ENCODE measurements at regions not wholly inside any gene's neighbourhood (a gene's known extent, or its start where the extent isn't known, plus 50 kb on each side); places are given as distances from the start of the nearest gene placed in this dataset.

DNA sequence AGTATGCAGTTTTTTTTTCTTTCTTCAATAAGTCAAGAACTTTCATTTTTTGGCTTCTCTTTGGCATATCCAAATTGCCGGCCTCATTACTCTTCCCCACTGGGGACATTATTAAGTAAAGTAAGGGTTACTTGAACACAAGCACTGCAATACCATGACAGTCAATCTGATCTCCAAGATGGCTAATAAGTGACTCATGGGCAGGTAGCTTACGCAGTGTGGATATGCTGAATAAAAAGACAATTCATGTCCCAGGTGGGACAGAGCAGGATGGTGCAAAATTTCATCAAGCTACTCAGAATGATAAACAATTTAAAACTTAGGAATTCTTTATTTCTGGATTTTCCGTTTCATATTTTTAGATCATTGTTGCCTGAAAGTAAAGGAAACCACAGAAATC, 671.8 kb downstream of the ACTL7B start:
- no peaks in the 10 kb centered on the region for H3K9me3 Mint-ChIP-seq (ENCODE audit: low read depth, unreplicated experiment)
- TF ChIP-seq, protein P1, sequence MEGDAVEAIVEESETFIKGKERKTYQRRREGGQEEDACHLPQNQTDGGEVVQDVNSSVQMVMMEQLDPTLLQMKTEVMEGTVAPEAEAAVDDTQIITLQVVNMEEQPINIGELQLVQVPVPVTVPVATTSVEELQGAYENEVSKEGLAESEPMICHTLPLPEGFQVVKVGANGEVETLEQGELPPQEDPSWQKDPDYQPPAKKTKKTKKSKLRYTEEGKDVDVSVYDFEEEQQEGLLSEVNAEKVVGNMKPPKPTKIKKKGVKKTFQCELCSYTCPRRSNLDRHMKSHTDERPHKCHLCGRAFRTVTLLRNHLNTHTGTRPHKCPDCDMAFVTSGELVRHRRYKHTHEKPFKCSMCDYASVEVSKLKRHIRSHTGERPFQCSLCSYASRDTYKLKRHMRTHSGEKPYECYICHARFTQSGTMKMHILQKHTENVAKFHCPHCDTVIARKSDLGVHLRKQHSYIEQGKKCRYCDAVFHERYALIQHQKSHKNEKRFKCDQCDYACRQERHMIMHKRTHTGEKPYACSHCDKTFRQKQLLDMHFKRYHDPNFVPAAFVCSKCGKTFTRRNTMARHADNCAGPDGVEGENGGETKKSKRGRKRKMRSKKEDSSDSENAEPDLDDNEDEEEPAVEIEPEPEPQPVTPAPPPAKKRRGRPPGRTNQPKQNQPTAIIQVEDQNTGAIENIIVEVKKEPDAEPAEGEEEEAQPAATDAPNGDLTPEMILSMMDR (IDR thresholded peaks at IDR 0.05; ENCODE audit: unreplicated experiment), result no peak

DNA sequence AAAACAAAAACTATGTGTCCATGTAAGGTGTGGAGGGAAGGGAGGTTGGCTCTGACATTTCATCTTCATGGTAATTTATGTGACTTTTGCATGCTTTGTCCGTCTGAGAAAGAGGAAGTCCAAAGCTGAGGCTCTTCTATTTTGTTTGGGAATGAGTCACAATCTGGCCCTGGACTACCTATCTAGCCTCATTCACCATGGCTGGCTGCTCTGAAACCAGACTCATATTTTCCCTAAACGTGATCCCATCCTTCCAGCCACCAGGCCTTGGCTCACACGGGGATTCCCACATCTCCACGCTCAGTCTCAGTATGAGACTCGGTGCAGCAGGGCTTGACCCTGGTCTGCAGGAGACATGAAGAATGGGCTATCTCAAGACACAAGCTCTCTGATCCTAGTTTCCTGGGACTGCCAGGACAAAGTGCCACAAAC, 672.8 kb downstream of the ACTL7B start:
- H3K27me3 Mint-ChIP-seq (ENCODE audit: unreplicated experiment), result no peaks in the 10 kb centered on the region
- H3K27ac Mint-ChIP-seq (ENCODE audit: unreplicated experiment), result no peak overlapping the region
- CTCF ChIA-PET, result no interaction called here
- TF ChIP-seq, protein P1 (IDR thresholded peaks at IDR 0.05; ENCODE audit: unreplicated experiment), result no peak
- no peak for DNase-seq
- no peaks in the 10 kb centered on the region for H3K4me1 Mint-ChIP-seq (ENCODE audit: low read depth, unreplicated experiment)
- intact Hi-C loops (cut with micrococcal nuclease; ENCODE audit: unreplicated experiment), result no loop called here
- H3K36me3 Mint-ChIP-seq (ENCODE audit: insufficient read depth, unreplicated experiment), result no peaks in the 10 kb centered on the region
- BruUV-seq (replicated peaks), result no TSS peak
- H3K9me3 Mint-ChIP-seq (ENCODE audit: low read depth, unreplicated experiment), result no peaks in the 10 kb centered on the region
- H3K4me3 Mint-ChIP-seq (ENCODE audit: low read depth, unreplicated experiment), result no peak overlapping the region

More for the DNA sequence above, 671.8 kb downstream of the ACTL7B start:
- no peaks in the 10 kb centered on the region for H3K36me3 Mint-ChIP-seq (ENCODE audit: insufficient read depth, unreplicated experiment)
- DNase-seq, result no peak
- H3K4me3 Mint-ChIP-seq (ENCODE audit: low read depth, unreplicated experiment), result no peak overlapping the region
- H3K27ac Mint-ChIP-seq (ENCODE audit: unreplicated experiment), result no peak overlapping the region
- no TSS peak for BruUV-seq (replicated peaks)
- H3K27me3 Mint-ChIP-seq (ENCODE audit: unreplicated experiment), result no peaks in the 10 kb centered on the region
- CTCF ChIA-PET, result no interaction called here
- intact Hi-C loops (cut with micrococcal nuclease; ENCODE audit: unreplicated experiment), result no loop called here
- H3K4me1 Mint-ChIP-seq (ENCODE audit: low read depth, unreplicated experiment), result no peaks in the 10 kb centered on the region

DNA sequence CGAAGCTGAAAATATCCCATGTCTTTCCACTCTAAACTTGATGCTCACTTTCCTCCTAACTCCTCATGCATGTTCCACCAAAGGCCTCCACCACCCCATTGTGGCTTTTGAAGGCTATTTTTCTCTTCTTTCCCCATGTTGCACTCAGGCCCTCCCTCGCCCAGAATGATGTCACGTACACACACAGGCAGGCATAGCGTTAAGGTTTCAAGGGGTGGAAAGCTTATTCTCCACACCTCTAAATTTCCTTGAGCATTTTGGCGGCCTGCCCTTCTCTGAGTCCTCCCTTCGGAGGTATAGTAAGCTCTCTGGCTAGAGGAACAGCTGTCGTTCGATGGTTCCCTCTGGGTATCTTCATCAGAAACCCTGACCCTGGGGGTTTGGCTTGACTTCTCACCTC, 673.5 kb downstream of the ACTL7B start:
- Mint-ChIP-seq H3K27me3 (ENCODE audit: unreplicated experiment) (no peaks in the 10 kb centered on the region), H3K4me1 (ENCODE audit: low read depth, unreplicated experiment) (no peaks in the 10 kb centered on the region), H3K4me3 (ENCODE audit: low read depth, unreplicated experiment) (no peak overlapping the region), H3K27ac (ENCODE audit: unreplicated experiment) (no peak overlapping the region), H3K9me3 (ENCODE audit: low read depth, unreplicated experiment) (no peaks in the 10 kb centered on the region), H3K36me3 (ENCODE audit: insufficient read depth, unreplicated experiment) (no peaks in the 10 kb centered on the region)
- BruUV-seq (replicated peaks), result no TSS peak
- no peak for DNase-seq
- TF ChIP-seq, protein P1 (IDR thresholded peaks at IDR 0.05; ENCODE audit: unreplicated experiment), result no peak
- CTCF ChIA-PET, result no interaction called here
- intact Hi-C loops (cut with micrococcal nuclease; ENCODE audit: unreplicated experiment), result no loop called here

DNA sequence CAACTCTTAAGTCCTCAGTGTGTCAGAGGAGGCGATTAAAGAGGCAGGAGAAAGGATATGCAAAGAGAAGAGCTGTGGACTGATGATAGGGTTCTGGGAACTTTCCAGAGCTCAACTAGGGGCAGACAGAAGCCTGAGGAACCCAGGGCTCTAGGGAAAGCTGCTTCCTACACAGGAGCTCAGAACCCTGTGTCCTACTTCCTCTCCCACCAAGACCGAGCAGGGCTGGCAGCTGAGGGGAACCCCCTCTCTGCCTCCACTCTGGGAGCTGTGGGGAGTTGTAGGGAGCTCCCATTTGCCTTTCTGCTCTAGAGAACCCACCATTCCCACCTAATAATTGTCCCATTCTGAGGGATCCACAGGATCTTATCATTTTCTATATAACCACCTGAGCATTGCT, 674.3 kb downstream of the ACTL7B start:
- intact Hi-C loops (cut with micrococcal nuclease; ENCODE audit: unreplicated experiment), result no loop called here
- no TSS peak for BruUV-seq (replicated peaks)
- TF ChIP-seq, protein P1 (IDR thresholded peaks at IDR 0.05; ENCODE audit: unreplicated experiment), result no peak
- H3K27me3 Mint-ChIP-seq (ENCODE audit: unreplicated experiment), result no peaks in the 10 kb centered on the region
- no peak overlapping the region for H3K27ac Mint-ChIP-seq (ENCODE audit: unreplicated experiment)
- H3K4me3 Mint-ChIP-seq (ENCODE audit: low read depth, unreplicated experiment), result no peak overlapping the region
- H3K4me1 Mint-ChIP-seq (ENCODE audit: low read depth, unreplicated experiment), result no peaks in the 10 kb centered on the region
- H3K9me3 Mint-ChIP-seq (ENCODE audit: low read depth, unreplicated experiment), result no peaks in the 10 kb centered on the region
- CTCF ChIA-PET, result no interaction called here
- DNase-seq, result no peak
- H3K36me3 Mint-ChIP-seq (ENCODE audit: insufficient read depth, unreplicated experiment), result no peaks in the 10 kb centered on the region

DNA sequence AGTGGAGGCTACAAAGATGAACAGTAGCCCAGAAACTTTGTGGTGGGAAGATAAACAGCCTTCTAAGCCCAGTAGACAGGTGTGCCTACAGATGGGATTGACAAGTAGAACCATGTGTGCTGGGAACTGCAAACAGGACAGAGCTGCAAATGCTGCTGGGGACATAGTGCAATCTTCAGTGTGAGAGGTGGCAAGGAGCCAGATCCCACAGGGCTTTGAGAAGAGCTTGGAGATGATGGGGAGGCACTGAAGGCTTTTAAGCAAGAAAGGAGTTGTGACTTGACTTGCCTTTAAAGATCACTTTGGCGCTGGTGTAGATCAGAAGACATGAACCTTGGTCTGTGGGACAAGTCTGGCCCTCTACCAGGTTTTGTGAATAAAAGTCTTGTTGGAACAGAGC, 675.2 kb downstream of the ACTL7B start:
- BruUV-seq (replicated peaks), result no TSS peak
- no peaks in the 10 kb centered on the region for H3K27me3 Mint-ChIP-seq (ENCODE audit: unreplicated experiment)
- no peak overlapping the region for H3K27ac Mint-ChIP-seq (ENCODE audit: unreplicated experiment)
- TF ChIP-seq, protein P1 (IDR thresholded peaks at IDR 0.05; ENCODE audit: unreplicated experiment), result no peak
- CTCF ChIA-PET, result no interaction called here
- intact Hi-C loops (cut with micrococcal nuclease; ENCODE audit: unreplicated experiment), result no loop called here
- H3K4me1 Mint-ChIP-seq (ENCODE audit: low read depth, unreplicated experiment), result no peaks in the 10 kb centered on the region
- no peaks in the 10 kb centered on the region for H3K36me3 Mint-ChIP-seq (ENCODE audit: insufficient read depth, unreplicated experiment)
- H3K4me3 Mint-ChIP-seq (ENCODE audit: low read depth, unreplicated experiment), result no peak overlapping the region
- no peaks in the 10 kb centered on the region for H3K9me3 Mint-ChIP-seq (ENCODE audit: low read depth, unreplicated experiment)
- no peak for DNase-seq
